Lung (tissue), 11 donors: ENCODE measurements at regions not wholly inside any gene's neighbourhood (a gene's known extent, or its start where the extent isn't known, plus 50 kb on each side); places are given as distances from the start of the nearest gene placed in this dataset.

Experiments used
- ATAC-seq: fragments of 200-7000 bp; cut with Tn5 transposase; one replicate; pipeline ENCODE4 v1.9.1; 2020; ENCODE audit warnings: moderate number of reproducible peaks; ENCODE audit not compliant: insufficient read depth, low FRiP score
- DNase-seq, 3 donors: peaks; one replicate each; pipeline ENCODE4 v3.0.0-alpha.2; 2013 to 2017
- H3K27ac ChIP-seq, 2 donors: one replicate each; pipeline ENCODE4 v1.5.1; 2013; ENCODE audit warnings: mild to moderate bottlenecking in 2 of 2, moderate library complexity in 2 of 2, control low read depth in 1 of 2, inconsistent platforms in 1 of 2, low read depth in 1 of 2, low read length in 1 of 2
- H3K27me3 ChIP-seq, 3 donors: one replicate each; pipeline ENCODE4 v1.5.1; 2013; ENCODE audit warnings: low read length in 2 of 3; ENCODE audit not compliant: control insufficient read depth in 3 of 3, insufficient read depth in 3 of 3
- H3K36me3 ChIP-seq, 4 donors: one replicate each; pipeline ENCODE4 v1.5.1; 2013; ENCODE audit warnings: low read length in 4 of 4, mild to moderate bottlenecking in 1 of 4, moderate library complexity in 1 of 4; ENCODE audit not compliant: control insufficient read depth in 4 of 4, insufficient read depth in 4 of 4
- H3K4me1 ChIP-seq, 5 donors: one replicate each; pipeline ENCODE4 v1.5.1; 2013; ENCODE audit warnings: low read length in 5 of 5, mild to moderate bottlenecking in 2 of 5, moderate library complexity in 1 of 5; ENCODE audit not compliant: control insufficient read depth in 5 of 5, insufficient read depth in 5 of 5
- H3K4me3 ChIP-seq: one replicate; pipeline ENCODE4 v1.5.1; 2013; ENCODE audit warnings: mild to moderate bottlenecking, control low read depth, moderate library complexity
- H3K9ac ChIP-seq, 2 donors: one replicate each; pipeline ENCODE4 v1.5.1; 2013; ENCODE audit warnings: low read length in 2 of 2, control low read depth in 1 of 2; ENCODE audit not compliant: insufficient read depth in 1 of 2
- H3K9me3 ChIP-seq, 4 donors: one replicate each; pipeline ENCODE4 v1.5.1; 2013; ENCODE audit warnings: low read length in 3 of 4, mild to moderate bottlenecking in 1 of 4, moderate library complexity in 1 of 4; ENCODE audit not compliant: control insufficient read depth in 4 of 4, insufficient read depth in 3 of 4
- WGBS, 2 donors: extraction: QIAGEN DNeasy Blood & Tissue Kit; methylation state at CpG; one replicate each; pipeline ENCODE4 v1.1.7; 2013; 5-methylcytosine and 5-hydroxymethylcytosine counted together
- TF ChIP-seq, protein P1 (sequence below): IDR thresholded peaks from 2 replicates; pipeline ENCODE4 v1.5.1; 2012; ENCODE audit warnings: mild to moderate bottlenecking; ENCODE audit errors: control extremely low read depth, extremely low read depth
- donor health status: control.
- donor health status: control.
- donor health status: Bipolar disorder and iron deficiency.
- donor health status: healthy.
- donor health status: DM: yes; HTN: yes; CAD: no.

DNA sequence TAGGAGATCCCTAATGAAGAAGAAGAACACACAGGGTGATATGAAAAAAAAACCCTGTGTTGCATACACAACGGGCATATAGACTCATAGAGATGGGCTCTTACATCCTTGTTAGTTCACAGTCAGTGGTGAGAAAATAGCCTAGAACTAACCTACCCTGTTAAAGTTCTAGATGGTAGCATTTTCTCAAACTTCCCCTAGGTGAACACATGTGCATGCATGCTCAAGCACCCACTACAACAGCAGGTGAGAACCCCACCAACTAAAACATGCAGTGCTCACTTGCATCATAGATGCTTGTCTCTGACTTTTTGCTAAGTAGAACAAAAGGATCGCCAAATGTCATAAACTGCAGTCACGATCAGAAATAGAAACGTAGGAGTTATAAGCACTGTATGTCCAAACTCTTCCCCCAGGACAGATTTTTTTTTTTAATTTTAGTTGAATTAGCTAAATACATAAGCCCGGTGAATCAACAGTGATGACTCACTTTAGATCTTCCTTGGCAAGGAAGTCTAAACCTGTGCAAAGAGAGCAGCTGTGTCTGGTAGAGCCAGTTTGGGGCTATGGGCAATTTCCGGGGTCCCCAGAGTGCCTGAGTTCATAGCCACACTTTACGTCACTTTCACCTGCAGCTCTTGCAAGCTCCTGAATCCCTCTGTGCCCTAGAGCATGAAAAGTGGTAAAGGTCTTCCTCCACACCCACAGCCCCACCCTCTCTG, 96.2 kb upstream of the SEMA6D start:
- Histone ChIP-seq H3K9me3 (no peaks in the 10 kb centered on the region), H3K9ac (no peak overlapping the region), H3K4me3 (no peak overlapping the region), H3K27ac (no peak overlapping the region), H3K36me3 (no peaks in the 10 kb centered on the region), H3K27me3 (no peaks in the 10 kb centered on the region), H3K4me1 (no peaks in the 10 kb centered on the region)
- ATAC-seq: no peak
- DNase-seq: no peak
- TF ChIP-seq, protein P1, sequence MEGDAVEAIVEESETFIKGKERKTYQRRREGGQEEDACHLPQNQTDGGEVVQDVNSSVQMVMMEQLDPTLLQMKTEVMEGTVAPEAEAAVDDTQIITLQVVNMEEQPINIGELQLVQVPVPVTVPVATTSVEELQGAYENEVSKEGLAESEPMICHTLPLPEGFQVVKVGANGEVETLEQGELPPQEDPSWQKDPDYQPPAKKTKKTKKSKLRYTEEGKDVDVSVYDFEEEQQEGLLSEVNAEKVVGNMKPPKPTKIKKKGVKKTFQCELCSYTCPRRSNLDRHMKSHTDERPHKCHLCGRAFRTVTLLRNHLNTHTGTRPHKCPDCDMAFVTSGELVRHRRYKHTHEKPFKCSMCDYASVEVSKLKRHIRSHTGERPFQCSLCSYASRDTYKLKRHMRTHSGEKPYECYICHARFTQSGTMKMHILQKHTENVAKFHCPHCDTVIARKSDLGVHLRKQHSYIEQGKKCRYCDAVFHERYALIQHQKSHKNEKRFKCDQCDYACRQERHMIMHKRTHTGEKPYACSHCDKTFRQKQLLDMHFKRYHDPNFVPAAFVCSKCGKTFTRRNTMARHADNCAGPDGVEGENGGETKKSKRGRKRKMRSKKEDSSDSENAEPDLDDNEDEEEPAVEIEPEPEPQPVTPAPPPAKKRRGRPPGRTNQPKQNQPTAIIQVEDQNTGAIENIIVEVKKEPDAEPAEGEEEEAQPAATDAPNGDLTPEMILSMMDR: no peak
- WGBS, 2 donors: 87 to 89% methylated on average over 7 of the region's 7 CpGs

DNA sequence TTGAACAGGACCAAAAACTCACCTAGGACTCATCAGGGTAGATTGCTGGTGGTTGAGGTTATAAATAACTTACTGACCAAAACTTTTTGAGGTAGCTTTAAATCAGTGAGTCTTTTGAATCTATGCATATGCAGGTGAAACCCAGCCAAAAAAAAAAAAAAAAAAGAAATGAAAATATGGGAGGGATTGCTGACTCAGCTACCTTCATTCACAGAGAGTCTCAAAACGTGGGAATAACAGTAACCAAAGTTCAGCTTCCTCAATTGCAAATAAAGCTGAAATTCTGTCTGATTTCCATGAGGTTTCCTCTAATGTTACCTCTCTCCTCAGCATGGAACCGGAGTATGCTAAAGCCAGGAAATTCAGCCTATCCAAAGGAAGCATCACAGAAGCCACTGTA, 95.2 kb upstream of the SEMA6D start:
- no peak for DNase-seq
- no peak for ATAC-seq
- TF ChIP-seq, protein P1: no peak
- Histone ChIP-seq H3K4me3 (no peak overlapping the region), H3K4me1 (no peaks in the 10 kb centered on the region), H3K27me3 (no peaks in the 10 kb centered on the region), H3K9ac (no peak overlapping the region), H3K9me3 (no peaks in the 10 kb centered on the region), H3K36me3 (no peaks in the 10 kb centered on the region), H3K27ac (no peak overlapping the region)
- 70 to 74% methylated on average over 2 of the region's 2 CpGs for WGBS, 2 donors

DNA sequence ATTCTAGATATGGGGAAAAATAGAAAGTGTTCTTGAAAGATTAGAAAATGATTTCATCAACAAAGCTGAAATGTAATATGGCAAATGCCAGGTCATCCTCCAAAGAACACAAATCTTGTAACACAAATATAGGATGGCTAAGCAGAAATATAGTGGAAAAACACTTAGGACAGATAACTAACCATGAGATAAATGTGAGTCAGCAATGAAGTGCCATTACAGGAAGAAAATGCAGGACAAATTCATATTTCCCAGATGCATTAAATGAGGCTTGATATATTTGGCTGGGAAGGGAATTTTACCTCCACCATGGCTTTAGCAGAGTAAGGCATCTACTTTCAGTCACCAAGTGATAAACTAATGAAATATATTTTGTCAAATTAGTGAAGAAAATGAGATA, 92.8 kb upstream of the SEMA6D start:
- Histone ChIP-seq H3K4me3 (no peak overlapping the region), H3K27ac (no peak overlapping the region), H3K36me3 (no peaks in the 10 kb centered on the region), H3K27me3 (no peaks in the 10 kb centered on the region), H3K9me3 (peaks cover 0 to under 1% (median 0%) of the 10 kb centered on the region in 4 donors), H3K9ac (no peak overlapping the region), H3K4me1 (no peaks in the 10 kb centered on the region)
- TF ChIP-seq, protein P1: no peak
- DNase-seq (no peak), ATAC-seq (no peak)

DNA sequence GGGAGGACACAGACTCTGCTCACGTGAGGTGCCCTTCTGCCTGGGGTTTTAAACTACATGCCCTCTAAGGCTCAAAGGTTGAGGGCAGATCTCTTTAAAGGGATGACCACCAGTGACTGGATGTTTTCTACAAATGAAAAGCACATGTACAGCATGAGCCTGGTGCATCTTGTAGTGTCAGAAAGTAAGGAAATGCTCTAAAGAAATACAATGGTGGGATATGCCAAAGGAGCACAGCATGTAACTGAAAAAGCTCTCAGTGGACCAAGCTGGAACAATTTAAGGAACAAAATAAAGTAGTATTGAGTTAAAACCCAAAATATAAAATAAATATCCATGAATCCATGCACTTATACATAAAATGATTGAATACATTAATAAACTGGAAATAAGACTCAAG, 78.3 kb upstream of the SEMA6D start:
- H3K27ac ChIP-seq: no peak overlapping the region
- peaks cover 0 to 4% (median 0%) of the 10 kb centered on the region in 4 donors for H3K9me3 ChIP-seq
- H3K27me3 ChIP-seq: no peaks in the 10 kb centered on the region
- no peaks in the 10 kb centered on the region for H3K36me3 ChIP-seq
- TF ChIP-seq, protein P1: no peak
- DNase-seq (no peak), ATAC-seq (no peak)
- WGBS, 2 donors: 93 to 97% methylated on average over 1 of the region's 1 CpG
- no peak overlapping the region for H3K4me3 ChIP-seq
- H3K4me1 ChIP-seq: no peaks in the 10 kb centered on the region
- no peak overlapping the region for H3K9ac ChIP-seq
